GM19455 (cell line): ENCODE measurements at regions not wholly inside any gene's neighbourhood (a gene's known extent, or its start where the extent isn't known, plus 50 kb on each side); places are given as distances from the start of the nearest gene placed in this dataset.
"Not testable (repeated sequence)": the region's sequence is repeated elsewhere in the genome, so short reads cannot be mapped to it uniquely, and the experiment has no call there.

Source experiments
- ATAC-seq: cut with Tn5 transposase; IDR thresholded peaks from one replicate; pipeline ENCODE4 v1.9.1; 2021; ENCODE audit not compliant: unreplicated experiment

DNA sequence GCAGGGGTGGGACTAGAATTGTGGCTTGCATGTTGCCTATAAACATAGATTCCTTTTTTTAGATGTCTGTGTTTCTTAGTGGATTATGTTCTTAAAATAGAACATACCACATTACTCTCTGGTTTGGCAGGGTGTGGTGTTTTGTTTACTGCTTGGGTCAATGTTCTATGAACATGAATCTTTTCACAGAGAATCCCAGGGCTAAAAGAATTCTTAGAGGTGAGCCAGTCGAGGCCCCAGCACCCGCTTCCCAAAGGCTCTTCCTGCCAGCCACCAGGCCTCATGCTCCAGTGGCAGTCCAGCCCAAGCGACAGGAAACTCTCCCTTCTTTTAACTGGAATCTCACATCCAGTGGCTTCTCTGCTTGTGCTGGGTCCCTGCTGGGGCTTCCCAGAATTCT, 126.6 kb downstream of the C9orf152 start:
- no peak for ATAC-seq

DNA sequence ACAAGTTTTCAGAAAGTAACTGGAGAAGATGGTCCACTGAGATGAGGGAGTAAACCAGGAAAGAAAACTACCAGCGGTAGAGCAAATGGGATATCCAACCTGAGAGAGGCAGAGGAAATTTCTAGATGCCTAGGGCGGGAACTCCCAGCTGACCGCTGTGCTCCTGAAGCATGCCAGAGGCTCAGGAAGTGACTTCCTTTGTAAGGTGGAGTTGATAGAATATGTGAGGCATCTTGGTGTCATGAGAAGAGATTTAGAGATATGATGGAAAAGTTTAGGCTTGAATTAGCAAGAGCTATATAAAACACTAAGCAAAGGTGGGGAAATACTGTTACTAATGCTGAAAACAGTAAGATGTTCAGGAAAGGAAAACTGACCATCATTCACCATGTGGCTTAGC, 124.1 kb downstream of the C9orf152 start:
- ATAC-seq, result no peak

DNA sequence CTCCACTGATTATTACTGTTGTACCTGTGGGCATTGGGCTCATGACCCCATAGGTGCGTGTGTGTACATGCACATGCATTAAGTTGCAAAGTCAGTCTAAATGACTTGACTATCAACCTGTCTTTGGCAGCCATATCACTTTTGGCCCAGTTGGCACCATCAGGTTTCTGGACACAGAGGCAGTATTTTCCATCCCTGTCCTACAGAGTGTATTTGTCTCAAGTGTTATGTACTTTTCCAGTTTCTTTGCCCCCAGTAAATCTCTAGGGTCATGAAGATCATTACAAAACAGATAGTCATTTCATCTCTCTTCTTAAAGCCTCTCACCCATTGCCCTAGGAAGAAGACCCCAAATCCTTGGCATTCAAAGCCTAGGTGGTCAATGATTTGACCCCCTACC, 121.4 kb downstream of the C9orf152 start:
- ATAC-seq, result no peak

DNA sequence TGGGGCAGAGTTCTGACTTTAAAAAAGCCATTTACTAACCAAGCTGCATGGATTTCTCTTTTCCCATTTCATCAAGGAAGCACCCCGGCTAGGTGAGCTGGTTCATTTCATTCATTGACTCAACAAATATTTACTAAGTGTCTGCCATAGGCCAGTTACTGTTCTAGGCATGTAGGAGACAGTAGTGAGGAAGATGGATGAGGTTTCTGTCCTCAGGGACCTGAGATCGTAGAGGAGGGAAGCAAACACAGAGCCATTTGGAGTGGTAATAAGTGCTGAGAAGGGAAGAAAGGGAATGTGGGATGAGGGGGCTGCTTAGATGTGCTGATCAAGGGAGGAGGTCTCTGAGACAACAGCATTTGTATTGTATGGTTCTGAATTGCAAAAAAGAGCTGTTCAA, 120.4 kb downstream of the C9orf152 start:
- ATAC-seq, result no peak

DNA sequence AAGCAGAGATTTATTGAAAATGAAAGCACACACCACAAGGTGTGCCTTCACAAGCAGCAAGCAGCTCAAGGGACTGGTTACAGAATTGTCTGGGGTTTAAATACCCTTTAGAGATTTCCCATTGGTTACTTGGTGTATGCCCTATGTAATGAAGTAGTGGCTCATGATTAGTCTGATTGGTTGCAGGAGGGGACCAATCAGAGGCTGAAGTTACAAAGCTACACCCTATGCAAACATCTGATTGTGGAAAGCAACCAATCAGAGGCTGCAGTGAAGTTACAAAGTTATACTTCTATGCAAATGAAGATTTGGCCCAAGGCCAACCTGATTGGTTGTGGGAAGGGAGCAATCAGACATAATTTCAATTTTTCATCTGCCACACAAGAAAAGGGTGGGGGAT, 119.9 kb downstream of the C9orf152 start:
- no peak for ATAC-seq

DNA sequence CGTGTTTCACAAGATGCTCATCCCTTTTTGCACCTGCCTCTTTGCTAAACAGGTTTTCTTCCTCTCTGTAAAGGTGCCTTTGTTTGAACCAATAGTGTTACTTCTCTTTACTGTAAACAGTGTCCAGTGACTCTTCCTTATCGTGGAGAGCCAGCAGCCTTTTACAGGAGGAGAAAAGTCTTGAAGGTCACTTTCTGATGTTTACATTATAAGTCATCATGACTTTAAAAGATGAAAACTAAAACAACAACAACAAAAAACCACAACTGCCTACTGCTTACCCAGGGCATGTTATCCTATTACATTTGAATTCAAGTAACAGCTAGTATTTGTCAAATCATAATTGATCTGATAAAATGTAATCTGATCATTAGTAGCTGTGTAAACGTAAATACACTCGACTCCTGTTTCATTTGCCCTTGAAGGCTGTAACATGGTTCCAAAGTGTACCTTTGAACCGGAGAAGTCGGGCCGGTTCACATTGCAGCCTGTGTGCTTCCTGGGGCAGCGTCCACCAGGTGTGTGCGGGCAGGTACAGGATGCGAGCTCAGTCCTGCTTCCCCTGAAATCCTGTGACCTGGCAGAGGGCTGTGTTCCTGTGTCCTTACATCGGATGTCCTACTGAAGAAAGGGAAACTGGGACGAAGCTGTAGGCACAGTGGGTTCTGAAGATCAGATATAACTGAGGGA, 118.1 kb downstream of the C9orf152 start:
- ATAC-seq, result no peak

DNA sequence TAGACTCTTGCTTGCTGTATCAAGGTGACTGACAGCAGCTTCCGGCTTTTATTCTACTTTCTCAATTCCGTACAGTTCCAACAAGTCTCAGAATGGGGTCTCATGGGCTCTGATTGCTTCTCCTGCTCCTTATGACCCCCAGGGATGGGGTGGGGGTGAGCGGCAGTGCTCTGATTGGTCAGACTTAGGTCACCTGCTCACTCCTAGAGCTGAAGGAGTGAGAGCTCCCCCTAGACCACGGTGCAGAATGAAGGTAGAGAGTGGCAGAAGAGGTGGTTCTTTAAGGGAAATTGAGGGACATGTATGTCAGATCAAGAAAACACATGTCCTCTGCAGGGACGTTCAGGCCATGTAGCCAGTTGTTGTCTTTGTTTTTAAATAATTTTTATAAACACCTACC, 115.2 kb downstream of the C9orf152 start:
- no peak for ATAC-seq

DNA sequence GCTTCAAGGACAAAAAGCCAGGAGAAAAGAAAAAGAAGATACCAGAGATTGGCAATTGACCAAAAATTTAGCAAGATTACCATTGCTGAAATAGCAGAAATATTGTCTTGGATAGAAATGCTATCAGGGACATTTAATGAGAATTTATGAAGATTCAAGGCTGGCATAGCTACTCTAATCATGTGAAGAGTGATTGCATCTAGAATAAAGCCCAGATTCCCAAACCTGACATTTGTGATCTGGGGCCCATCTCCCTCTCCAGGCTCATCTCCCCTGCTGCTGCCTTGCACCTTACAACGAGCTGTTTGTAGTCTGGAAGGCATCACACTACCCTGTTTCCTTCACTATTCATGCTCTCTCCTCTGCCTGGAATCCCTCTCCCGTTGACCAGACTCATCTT, 114.5 kb downstream of the C9orf152 start:
- no peak for ATAC-seq

DNA sequence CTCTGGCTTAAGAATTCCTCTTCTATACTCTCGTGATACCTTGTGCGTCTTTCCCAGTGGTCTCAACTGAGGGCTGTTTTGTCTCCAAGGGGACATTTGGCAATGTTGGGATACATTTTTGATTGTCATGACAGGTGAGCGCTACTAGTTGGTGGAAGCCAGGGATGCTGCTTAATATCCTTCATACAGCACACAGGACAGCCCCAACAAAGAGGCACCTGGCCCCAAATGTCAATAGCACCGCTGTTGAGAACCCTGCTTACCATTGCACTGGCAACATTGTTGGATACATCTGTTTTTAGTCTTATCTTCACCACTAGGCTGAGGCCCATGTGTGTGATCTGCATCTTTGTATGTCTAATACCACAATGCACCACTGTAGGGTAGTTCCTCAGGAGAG, 114.1 kb downstream of the C9orf152 start:
- no peak for ATAC-seq

DNA sequence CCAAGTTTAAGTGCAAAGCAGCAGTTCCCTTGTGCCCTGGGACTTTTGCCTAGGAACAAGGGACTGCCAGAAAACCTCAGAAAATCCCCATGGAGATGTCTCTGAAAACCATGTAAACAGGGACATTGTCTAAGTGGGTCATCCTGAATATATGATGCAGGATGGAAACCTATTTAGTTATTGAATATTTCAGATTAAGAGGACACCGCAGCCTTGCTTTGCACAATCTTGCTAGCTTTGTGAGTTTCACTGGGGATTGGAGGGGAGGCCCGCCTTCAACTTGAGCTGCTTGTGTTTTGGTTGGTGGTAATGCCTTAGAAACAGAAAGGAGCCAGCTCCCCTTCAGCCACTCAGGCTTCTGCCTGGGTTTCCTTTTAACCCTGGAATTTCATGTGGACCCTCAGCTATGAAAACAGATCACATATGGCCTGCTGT, 112.8 kb downstream of the C9orf152 start:
- ATAC-seq, result no peak

DNA sequence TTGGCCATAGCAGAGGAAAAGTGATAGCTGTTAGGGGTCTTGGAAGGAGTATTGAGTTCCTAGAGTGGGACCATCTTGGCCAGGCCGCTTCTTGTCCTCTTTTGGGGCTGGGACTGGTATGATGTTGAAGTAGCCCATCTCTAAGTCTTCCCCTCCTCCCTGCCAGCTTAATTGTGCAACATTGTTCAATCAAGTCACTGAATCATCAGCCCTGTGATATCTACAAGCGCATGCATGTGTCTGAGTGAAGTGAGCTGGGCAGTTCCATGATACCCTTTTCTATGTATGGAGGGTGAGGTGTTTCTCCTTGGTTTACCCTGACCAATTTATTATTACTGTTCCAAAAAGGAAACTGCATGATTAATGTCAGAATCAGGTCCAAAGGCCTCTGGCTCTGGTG, 112.2 kb downstream of the C9orf152 start:
- no peak for ATAC-seq

DNA sequence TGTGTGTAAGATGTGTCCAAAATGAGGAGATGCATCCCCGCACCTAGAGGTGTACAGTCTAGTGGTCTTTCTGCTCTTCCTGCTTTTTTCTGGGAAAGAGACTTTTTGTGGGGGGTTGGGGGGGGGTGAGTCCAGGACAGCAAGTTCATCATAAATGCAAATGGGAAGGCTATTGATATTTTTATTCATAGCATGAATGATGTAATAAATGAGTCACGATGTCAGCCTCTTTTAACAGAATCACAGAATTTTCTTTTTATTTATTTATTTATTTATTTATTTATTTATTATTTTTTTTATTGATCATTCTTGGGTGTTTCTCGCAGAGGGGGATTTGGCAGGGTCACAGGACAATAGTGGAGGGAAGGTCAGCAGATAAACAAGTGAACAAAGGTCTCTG, 111.3 kb downstream of the C9orf152 start:
- ATAC-seq, result not testable (repeated sequence)

DNA sequence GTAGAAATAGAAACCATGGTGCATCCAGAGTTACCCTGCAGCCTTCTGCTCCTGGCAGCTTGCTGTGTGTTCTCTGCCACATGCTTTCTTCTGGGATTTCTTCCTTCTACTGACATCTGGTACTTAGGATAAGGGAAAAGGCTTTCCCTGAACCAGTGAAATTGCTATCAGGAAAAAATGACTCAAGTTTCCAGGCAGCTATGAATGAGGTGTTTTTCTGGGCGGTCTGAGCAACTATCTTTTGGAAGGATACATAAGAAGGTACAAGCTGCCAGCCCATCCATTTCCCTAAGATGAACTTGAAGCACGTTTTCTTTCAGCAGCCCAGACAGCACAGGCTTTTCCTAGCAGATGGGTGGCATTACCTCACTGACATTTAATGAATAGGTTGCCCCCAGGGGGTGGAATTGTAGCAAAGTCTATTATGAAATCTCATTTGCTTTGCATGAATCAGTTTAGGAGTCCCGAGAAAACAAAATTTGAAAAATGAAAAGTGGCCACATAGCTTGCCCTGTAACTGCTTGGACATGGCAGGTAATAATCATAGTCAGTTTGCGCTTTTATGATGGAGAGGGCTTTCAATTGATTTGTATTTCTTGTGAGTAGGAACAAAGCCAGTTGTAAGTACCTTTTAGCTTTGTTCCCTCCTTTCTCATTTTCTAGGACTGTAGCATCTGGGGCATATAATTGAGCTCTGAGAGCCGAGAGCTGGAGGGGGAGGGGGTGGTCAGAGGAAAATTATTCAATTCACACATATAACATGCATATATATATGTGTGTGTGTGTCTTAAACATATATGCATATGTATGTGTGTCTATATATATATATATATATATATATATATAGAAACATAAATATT, 108.5 kb downstream of the C9orf152 start:
- no peak for ATAC-seq

DNA sequence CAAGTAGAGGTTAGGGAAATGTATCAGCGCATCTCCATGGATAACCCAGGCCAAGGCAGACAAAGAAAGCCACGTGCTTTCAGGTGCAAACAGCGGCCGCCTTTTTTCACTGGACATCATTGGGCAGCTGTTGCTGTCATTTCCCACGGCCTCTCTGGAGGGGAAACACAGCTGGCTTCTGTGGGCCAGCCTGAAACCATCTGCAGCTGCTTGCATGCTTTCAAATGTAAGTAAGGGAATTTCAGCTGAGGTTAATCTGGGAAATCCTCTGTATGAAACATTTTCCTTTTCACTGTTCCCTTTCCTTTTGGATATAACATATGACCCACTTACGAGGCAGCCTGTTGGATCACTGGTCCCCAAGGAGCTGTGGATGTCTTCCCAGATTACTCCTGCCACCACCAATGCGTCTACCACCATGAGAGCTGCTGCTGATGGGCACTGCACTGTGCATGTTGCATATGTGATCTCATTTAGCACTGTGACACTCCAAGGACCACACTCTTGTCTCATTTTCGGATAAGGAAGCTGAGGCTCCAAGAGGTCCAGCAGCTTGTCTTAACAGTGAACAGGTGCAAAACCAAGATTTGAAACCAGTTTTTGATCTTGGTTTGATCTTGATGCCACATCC, 106.3 kb downstream of the C9orf152 start:
- peak; percentile 78 for ATAC-seq

DNA sequence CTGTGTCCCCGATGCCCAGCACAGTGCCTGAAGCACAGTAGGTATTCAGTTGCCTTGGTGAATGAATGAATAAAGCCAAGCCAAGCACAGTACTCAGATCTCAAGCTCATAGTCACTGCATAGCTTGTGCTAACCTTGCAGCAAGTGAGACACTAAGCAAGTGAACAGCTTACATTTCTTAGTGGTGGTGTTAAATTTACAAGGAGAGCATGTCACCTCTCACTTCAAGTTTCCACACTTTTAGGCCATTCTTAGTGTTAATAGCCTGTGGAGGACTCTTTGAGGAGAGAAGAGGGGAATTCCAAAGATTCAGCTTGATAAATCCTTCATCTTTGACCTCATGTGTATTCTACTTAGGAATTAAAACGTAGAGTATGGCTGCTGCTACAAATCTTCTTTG, 104.7 kb downstream of the C9orf152 start:
- no peak for ATAC-seq

DNA sequence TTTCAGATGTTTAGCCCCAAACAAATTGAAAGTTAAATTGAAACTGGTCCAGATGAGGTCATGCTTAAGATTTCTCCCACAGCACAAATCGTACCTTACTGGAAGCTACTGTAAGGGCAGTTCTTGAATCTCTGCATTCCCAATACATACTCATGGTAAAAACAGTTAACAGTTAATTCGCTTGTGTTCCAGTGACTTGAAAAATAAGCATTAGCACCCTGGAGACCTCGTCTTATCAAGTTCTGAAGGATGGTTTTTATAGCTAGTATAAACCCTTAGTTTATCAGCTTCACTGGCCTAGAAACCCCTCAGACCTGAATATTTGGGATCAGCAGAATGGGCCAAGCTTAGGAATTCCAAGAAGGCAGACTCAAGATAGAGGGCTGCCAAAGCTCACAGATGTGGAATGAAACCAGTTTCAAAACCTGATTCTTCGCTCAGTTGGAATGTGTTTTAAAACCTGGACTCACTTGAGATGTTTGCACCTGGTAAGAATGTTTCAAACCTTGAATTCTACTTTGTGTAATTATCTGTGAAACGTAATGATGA, 103.6 kb downstream of the C9orf152 start:
- no peak for ATAC-seq

DNA sequence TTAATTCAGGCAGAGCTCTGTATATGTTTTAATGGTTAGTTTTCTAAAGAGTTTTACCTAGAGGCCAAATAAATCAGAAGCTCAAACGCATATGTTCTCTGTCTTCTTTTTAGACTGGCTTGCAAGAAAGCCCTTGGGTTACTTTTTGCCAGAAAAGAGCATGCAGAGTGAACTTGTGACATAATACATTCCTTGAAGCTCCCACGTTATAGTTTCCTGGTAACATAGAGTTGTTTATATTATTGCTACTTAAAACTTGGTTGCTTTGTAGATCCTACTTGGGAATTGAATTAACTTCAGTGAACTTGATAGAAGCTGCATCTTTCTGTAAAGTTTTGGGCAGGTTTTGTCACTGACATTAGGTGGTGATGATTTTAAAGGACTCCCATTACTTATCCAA, 102.9 kb downstream of the C9orf152 start:
- ATAC-seq, result no peak

DNA sequence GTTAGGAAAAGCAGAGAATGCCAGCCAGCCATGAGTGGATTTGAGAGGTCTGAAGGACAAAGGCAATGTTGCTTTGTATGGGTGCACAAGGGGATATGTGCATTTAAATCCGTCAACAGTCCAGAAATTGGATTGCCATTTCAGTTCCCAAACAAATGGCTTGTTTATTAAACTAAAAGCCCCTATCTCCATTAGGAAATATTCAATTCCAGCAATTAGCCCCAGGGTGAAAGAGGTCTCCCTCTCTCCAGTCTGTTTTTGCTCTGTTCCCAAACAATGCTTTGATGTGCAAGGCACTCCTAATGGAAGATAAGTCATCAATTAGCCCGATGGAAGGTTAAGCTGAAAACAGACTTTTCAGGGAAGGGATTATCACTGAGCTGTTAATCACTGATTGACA, 101.3 kb downstream of the C9orf152 start:
- ATAC-seq, result no peak

DNA sequence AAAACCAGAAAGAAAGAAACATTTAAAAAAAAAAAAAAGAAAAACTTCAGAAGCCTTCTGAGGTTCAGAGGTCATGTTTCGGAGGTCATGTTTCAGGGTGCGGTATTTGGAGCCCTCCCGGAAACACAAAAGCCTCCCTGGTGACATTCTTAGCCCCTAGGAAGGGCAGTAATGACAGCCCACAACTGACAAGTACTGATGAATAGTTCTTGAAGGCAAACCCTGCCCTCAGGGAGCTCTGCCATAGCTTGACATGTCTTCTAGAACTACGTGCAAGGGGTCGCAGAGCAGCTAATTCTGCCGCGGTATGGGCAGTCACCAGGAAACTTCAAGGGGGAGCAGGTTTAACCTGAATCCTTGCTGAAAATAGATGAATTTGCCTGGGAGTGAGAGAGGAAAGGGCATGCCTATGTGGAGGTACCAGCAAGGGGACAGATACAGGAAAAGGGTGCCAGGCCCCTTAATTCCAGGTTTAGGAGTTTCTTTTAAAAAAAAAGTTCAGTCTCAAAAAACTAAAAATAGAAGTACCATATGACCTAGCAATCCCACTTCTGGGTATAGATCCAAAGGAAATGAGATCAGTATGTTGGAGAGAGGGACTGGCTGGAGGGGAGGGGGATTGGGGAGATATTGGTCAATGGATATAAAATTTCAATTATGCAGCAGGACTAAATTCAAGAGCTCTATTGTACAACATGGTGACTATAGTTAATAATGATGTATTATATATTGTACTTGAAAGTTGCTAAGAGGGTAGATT, 98.4 kb downstream of the C9orf152 start:
- no peak for ATAC-seq

DNA sequence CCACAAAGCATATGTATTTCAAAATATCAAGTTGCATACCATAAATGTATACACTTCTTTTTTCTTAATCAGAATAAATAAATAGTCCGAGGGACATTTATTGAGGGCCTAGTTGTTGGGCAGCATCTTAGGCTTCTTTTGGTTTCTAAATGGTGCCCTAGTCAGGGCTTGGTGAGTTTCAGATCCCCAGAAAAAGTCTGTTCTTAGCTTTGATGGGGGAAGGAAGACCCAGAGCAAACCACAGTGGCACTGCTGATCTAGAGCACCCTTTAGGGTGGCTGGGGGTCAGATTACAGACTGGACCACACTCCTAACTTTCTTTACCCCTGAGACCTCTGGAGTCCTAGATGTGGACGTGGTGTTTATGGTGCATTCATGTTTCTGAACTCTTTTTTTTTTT, 97.8 kb downstream of the C9orf152 start:
- ATAC-seq, result peak; percentile 65

DNA sequence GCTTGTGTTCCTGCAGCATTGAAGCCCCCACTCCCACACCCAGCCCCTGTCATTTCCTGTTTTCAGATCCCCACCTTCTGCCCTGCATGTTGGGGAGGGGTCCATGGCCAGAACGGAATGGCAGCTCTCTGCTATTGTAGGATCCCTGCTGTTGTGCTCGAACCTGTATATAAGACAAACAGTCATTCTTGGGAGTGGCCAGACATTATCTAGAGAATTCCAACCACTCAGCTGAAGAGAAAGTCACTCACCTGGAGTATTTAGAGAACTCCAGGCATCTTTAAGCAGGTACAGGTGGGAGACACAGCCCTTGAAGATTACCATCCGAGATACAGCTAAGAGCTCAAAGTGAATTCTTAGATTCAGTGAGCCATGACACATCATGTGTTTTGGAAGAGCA, 96.1 kb downstream of the C9orf152 start:
- no peak for ATAC-seq
